GM12892 (cell line): ENCODE measurements at regions not wholly inside any gene's neighbourhood (a gene's known extent, or its start where the extent isn't known, plus 50 kb on each side); places are given as distances from the start of the nearest gene placed in this dataset.
A peak's percentile ranks its signal among the peaks of the same experiment; 100 is the strongest.
"Not testable (repeated sequence)": the region's sequence is repeated elsewhere in the genome, so short reads cannot be mapped to it uniquely, and the experiment has no call there.

ENCODE experiments used
- DNase-seq: peaks from one replicate; pipeline ENCODE4 v3.0.0; 2011; ENCODE audit not compliant: insufficient read length
- FAIRE-seq: peaks from 2 replicates; lab custom pipeline; 2011; peaks lifted over from hg19 to GRCh38; lab: Jason Lieb, UNC
- POLR2A ChIP-seq: IDR thresholded peaks from 2 replicates; pipeline ENCODE4 v1.6.1; 2011; ENCODE audit warnings: low read depth, low read length, control low read depth
- POLR2AphosphoS5 ChIP-seq: IDR thresholded peaks from 2 replicates; pipeline ENCODE4 v1.6.1; 2011; ENCODE audit warnings: low read depth, low read length, control low read depth
- TAF1 ChIP-seq: IDR thresholded peaks from 2 replicates; pipeline ENCODE4 v1.6.1; 2011; ENCODE audit warnings: low read depth, mild to moderate bottlenecking, control low read depth, low read length, borderline replicate concordance

GRCh38 chr18:35827275-35827902, 145.1 kb upstream of the RMP24 start:
- peak; percentile 61 for FAIRE-seq
- TF ChIP-seq POLR2A (no peak), POLR2AphosphoS5 (no peak), TAF1 (no peak)
- no peak for DNase-seq

- no peak for TF ChIP-seq POLR2AphosphoS5
- no peak for TF ChIP-seq POLR2A
- TF ChIP-seq TAF1 = no peak
- FAIRE-seq = no peak
- no peak for DNase-seq
Observed at GRCh38 chr18:35827903-35828275, 144.6 kb upstream of the RMP24 start.

- FAIRE-seq = no peak
- no peak for DNase-seq
- TF ChIP-seq POLR2AphosphoS5 = no peak
- no peak for TF ChIP-seq POLR2A
- TF ChIP-seq TAF1 = no peak
Observed at GRCh38 chr18:35828591-35828990, 143.9 kb upstream of the RMP24 start.

- no peak for TF ChIP-seq POLR2A
- TF ChIP-seq POLR2AphosphoS5 = no peak
- TF ChIP-seq TAF1 = no peak
- DNase-seq = no peak
- no peak for FAIRE-seq
Observed at GRCh38 chr18:35835366-35835765, 137.1 kb upstream of the RMP24 start.

- TF ChIP-seq POLR2AphosphoS5 = no peak
- no peak for TF ChIP-seq TAF1
- TF ChIP-seq POLR2A = no peak
- no peak for FAIRE-seq
- DNase-seq = no peak
Observed at GRCh38 chr18:35835833-35836232, 136.6 kb upstream of the RMP24 start.

- TF ChIP-seq POLR2AphosphoS5 (no peak), POLR2A (no peak), TAF1 (no peak)
- FAIRE-seq (no peak), DNase-seq (no peak)
Observed at GRCh38 chr18:35836932-35837331, 135.5 kb upstream of the RMP24 start.

- DNase-seq = no peak
- no peak for FAIRE-seq
- TF ChIP-seq POLR2AphosphoS5 (no peak), POLR2A (no peak), TAF1 (no peak)
Observed at GRCh38 chr18:35837922-35838496, 134.5 kb upstream of the RMP24 start.

- no peak for DNase-seq
- no peak for FAIRE-seq
- no peak for TF ChIP-seq TAF1
- no peak for TF ChIP-seq POLR2AphosphoS5
- TF ChIP-seq POLR2A = no peak
Observed at GRCh38 chr18:35841283-35841682, 131.2 kb upstream of the RMP24 start.

GRCh38 chr18:35842536-35842935, 129.9 kb upstream of the RMP24 start:
- DNase-seq = no peak
- TF ChIP-seq TAF1 (no peak), POLR2A (no peak), POLR2AphosphoS5 (no peak)
- FAIRE-seq = no peak

- FAIRE-seq = not testable (repeated sequence)
Observed at GRCh38 chr18:35848321-35848720, 124.2 kb upstream of the RMP24 start.

GRCh38 chr18:35849241-35849640, 123.2 kb upstream of the RMP24 start:
- not testable (repeated sequence) for FAIRE-seq, DNase-seq

More at GRCh38 chr18:35848321-35848720, 124.2 kb upstream of the RMP24 start:
- not testable (repeated sequence) for DNase-seq

GRCh38 chr18:35851286-35851970, 121.1 kb upstream of the RMP24 start:
- no peak for FAIRE-seq
- no peak for DNase-seq
- TF ChIP-seq POLR2AphosphoS5 (no peak), POLR2A (no peak), TAF1 (no peak)

- DNase-seq (no peak), FAIRE-seq (no peak)
- TF ChIP-seq POLR2AphosphoS5 (no peak), POLR2A (no peak), TAF1 (no peak)
Observed at GRCh38 chr18:35852786-35853185, 119.7 kb upstream of the RMP24 start.
